ENCODE measurements at regions not wholly inside any gene's neighbourhood (a gene's known extent, or its start where the extent isn't known, plus 50 kb on each side); places are given as distances from the start of the nearest gene placed in this dataset.
"Not testable (repeated sequence)": the region's sequence is repeated elsewhere in the genome, so short reads cannot be mapped to it uniquely, and the experiment has no call there.

DNA sequence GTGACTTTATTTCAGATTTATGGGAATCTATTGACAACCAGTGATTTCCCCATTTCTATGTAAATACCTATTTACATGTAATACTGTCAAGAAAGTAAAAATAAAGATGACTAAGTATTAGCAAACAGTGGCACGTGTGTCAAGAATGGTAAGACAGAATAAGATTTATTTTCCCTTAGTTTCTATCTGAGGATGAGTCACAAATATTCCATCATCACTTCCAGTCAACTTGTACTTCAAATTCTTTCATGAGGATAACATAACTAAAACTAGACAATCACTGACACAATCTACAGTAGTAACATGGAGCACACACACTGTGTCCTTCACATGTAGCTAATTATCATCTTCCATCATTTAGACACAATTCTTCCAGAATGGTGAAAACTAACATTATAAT, 625.3 kb upstream of the PCDH7 start:
- no peaks in the 10 kb centered on the region for H3K4me1 Mint-ChIP-seq (ENCODE audit: low read depth)
- intact Hi-C loops (cut with micrococcal nuclease) = no loop called here

DNA sequence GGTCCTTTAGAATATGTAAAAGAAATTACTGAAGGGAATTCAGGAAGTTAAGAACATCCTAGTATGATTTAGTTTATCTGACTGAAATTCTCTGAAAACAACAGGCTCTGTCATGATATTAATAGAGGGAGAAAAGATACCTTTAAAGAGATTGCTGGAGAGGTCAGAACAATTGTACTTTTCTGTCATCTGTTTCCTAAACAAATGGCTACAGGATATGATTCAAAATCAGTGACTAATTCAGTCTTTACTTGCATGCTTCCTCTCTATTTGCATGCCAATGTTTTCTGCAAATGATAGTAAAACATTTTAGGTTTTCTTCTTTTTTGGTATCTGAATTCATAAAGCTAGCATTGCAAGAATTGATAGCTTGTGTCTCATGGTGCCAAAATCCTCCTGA, 616.7 kb upstream of the PCDH7 start:
- ATAC-seq (no peak), DNase-seq (no peak)
- CTCF ChIA-PET = no interaction called here
- H3K36me3 Mint-ChIP-seq (ENCODE audit: low read depth) = no peaks in the 10 kb centered on the region
- intact Hi-C loops (cut with micrococcal nuclease) = no loop called here
- H3K27ac Mint-ChIP-seq = no peak overlapping the region
- no peak overlapping the region for H3K4me3 Mint-ChIP-seq
- H3K27me3 Mint-ChIP-seq = no peaks in the 10 kb centered on the region
- POLR2A ChIA-PET = no interaction called here
- H3K4me1 Mint-ChIP-seq (ENCODE audit: low read depth) = no peaks in the 10 kb centered on the region
- TF ChIP-seq CTCF (IDR thresholded peaks at IDR 0.05) = no peak
- H3K9me3 Mint-ChIP-seq = peaks cover 12% of the 10 kb centered on the region

More for the DNA sequence above, 625.3 kb upstream of the PCDH7 start:
- DNase-seq (no peak), ATAC-seq (no peak)
- Mint-ChIP-seq H3K27ac (no peak overlapping the region), H3K9me3 (peaks cover 5% of the 10 kb centered on the region), H3K27me3 (no peaks in the 10 kb centered on the region), H3K4me3 (no peak overlapping the region), H3K36me3 (ENCODE audit: low read depth) (no peaks in the 10 kb centered on the region)
- CTCF ChIA-PET = no interaction called here
- no peak for TF ChIP-seq CTCF (IDR thresholded peaks at IDR 0.05)
- POLR2A ChIA-PET = no interaction called here

DNA sequence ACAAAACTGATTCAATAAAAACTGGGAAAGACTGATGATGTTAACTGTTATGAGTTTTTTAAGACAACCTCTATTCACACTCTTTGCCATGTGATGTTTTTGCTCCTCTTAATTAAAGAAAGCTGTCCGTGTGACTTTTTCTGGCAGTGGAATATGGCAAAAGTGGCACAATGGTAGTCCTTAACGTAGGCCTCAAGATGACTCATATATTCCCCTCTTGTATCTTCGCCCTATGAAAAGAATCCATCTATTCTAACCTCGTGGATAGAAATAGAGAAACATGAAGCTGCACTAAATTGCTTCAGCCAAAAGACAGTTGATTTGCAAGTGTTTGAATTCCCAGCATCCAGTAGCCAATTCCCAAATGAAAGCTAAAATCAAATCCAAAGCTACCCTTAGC, 603.8 kb upstream of the PCDH7 start:
- no peak overlapping the region for H3K4me3 Mint-ChIP-seq

DNA sequence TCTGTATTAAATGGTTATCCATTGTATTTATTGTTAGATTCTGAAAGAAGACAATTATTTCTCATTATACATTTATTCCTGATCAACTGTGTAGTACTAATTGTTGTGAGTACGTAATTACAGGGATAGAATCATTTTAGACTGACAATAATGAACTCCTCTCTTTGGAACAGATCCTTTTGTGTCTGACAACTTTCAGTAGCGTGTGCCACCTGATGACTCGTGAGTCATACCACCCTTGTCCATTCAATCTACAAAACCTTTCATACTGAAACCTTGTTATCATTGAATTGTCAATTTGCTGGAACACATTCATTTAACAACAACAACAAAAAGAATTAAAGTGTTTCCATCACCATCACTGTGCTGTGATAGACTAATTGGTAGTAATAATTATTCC, 602.7 kb upstream of the PCDH7 start:
- intact Hi-C loops (cut with micrococcal nuclease) = no loop called here

More for the DNA sequence above, 603.8 kb upstream of the PCDH7 start:
- Mint-ChIP-seq H3K27me3 (no peaks in the 10 kb centered on the region), H3K4me1 (ENCODE audit: low read depth) (no peaks in the 10 kb centered on the region), H3K27ac (no peak overlapping the region), H3K9me3 (peaks cover 10% of the 10 kb centered on the region), H3K36me3 (ENCODE audit: low read depth) (no peaks in the 10 kb centered on the region)
- ChIA-PET POLR2A (no interaction called here), CTCF (no interaction called here)
- DNase-seq (no peak), ATAC-seq (no peak)
- TF ChIP-seq CTCF (IDR thresholded peaks at IDR 0.05) = no peak
- intact Hi-C loops (cut with micrococcal nuclease) = no loop called here

DNA sequence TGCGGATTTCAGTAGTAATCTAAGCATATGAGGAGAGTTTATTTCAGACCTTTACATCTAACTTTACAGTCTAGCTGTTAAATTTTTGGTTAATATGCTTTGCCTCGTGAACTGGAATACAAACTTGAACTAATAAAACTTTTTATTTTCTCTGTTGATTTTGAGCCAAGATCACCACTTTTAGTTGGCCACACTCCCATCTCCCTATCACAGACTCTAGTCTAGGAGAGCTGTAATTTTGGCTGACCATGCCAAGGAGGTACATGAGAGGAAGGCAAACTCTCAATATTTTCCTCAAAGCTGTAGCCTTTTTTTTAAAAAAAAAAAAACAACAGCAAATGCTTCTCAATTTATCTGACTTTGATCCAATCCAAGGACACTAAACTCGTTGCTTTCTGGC, 597.5 kb upstream of the PCDH7 start:
- CTCF ChIA-PET = no interaction called here
- ATAC-seq (no peak), DNase-seq (no peak)
- no peak overlapping the region for H3K27ac Mint-ChIP-seq
- intact Hi-C loops (cut with micrococcal nuclease) = no loop called here
- H3K4me3 Mint-ChIP-seq = no peak overlapping the region
- peaks cover 10% of the 10 kb centered on the region for H3K9me3 Mint-ChIP-seq
- no peak for TF ChIP-seq CTCF (IDR thresholded peaks at IDR 0.05)
- H3K27me3 Mint-ChIP-seq = no peaks in the 10 kb centered on the region
- no peaks in the 10 kb centered on the region for H3K4me1 Mint-ChIP-seq (ENCODE audit: low read depth)
- H3K36me3 Mint-ChIP-seq (ENCODE audit: low read depth) = no peaks in the 10 kb centered on the region
- POLR2A ChIA-PET = no interaction called here

More for the DNA sequence above, 602.7 kb upstream of the PCDH7 start:
- ChIA-PET CTCF (no interaction called here), POLR2A (no interaction called here)
- H3K27ac Mint-ChIP-seq = no peak overlapping the region
- ATAC-seq (no peak), DNase-seq (no peak)
- H3K4me3 Mint-ChIP-seq = no peak overlapping the region
- TF ChIP-seq CTCF (IDR thresholded peaks at IDR 0.05) = no peak
- H3K4me1 Mint-ChIP-seq (ENCODE audit: low read depth) = no peaks in the 10 kb centered on the region
- H3K9me3 Mint-ChIP-seq = peaks cover 12% of the 10 kb centered on the region
- H3K36me3 Mint-ChIP-seq (ENCODE audit: low read depth) = no peaks in the 10 kb centered on the region
- H3K27me3 Mint-ChIP-seq = no peaks in the 10 kb centered on the region

- POLR2A ChIA-PET; CTCF ChIA-PET; DNase-seq; H3K27me3 Mint-ChIP-seq; H3K4me1 Mint-ChIP-seq (ENCODE audit: low read depth); ATAC-seq; H3K4me3 Mint-ChIP-seq; intact Hi-C loops (cut with micrococcal nuclease); H3K27ac Mint-ChIP-seq; H3K36me3 Mint-ChIP-seq (ENCODE audit: low read depth): not testable (repeated sequence)
- peaks cover 12% of the 10 kb centered on the region for H3K9me3 Mint-ChIP-seq
Observed at GRCh38 chr4:30124621-30125020, 595.5 kb upstream of the PCDH7 start.

All from activated CD8-positive, alpha-beta T cell treated with anti-CD3 and anti-CD28 coated beads for 36 hours (primary cell).